H1 (cell line): ENCODE measurements at regions not wholly inside any gene's neighbourhood (a gene's known extent, or its start where the extent isn't known, plus 50 kb on each side); places are given as distances from the start of the nearest gene placed in this dataset.

ENCODE experiments used
- CTCF ChIA-PET: fragments of 300-600 bp; sonication (Branson Sonifier 250); formaldehyde crosslinking; loops from one replicate; lab custom pipeline; 2021; ENCODE audit not compliant: partially characterized antibody; lab: Charles Lee
- POLR2A ChIA-PET: fragments of 300-600 bp; sonication (Branson Sonifier 250); formaldehyde crosslinking; loops from one replicate; lab custom pipeline; 2021; ENCODE audit warnings: inconsistent platforms; ENCODE audit not compliant: partially characterized antibody; lab: Charles Lee
- DNase-seq, 2 experiments: peaks; one replicate each; pipeline versions ENCODE4 v3.0.0 to v3.0.0-alpha.2; 2010 to 2022; ENCODE audit warnings: low spot score in 2 of 2, low read depth in 1 of 2, mixed read lengths in 1 of 2
- FAIRE-seq: peaks from 2 replicates; lab custom pipeline; 2011; peaks lifted over from hg19 to GRCh38; lab: Jason Lieb, UNC
- H2AFZ ChIP-seq: 2 replicates; pipeline ENCODE4 v1.8.1; 2012; ENCODE audit warnings: low read length, inconsistent platforms
- H2AK5ac ChIP-seq: 2 replicates; pipeline ENCODE4 v1.6.1; 2013; ENCODE audit warnings: low read depth, low read length
- H2BK120ac ChIP-seq: replicated peaks from 2 replicates; pipeline ENCODE3; 2013; ENCODE audit warnings: low read depth, low read length, inconsistent platforms
- H2BK12ac ChIP-seq: 2 replicates; pipeline ENCODE4 v1.6.1; 2013; ENCODE audit warnings: low read depth, low read length
- H2BK15ac ChIP-seq: 2 replicates; pipeline ENCODE4 v1.6.1; 2013; ENCODE audit warnings: low read length
- H2BK20ac ChIP-seq: 2 replicates; pipeline ENCODE4 v1.6.1; 2013; ENCODE audit warnings: low read length
- H2BK5ac ChIP-seq: 2 replicates; pipeline ENCODE4 v1.6.1; 2013; ENCODE audit warnings: low read depth, low read length
- H3K14ac ChIP-seq: 2 replicates; pipeline ENCODE4 v1.6.1; 2013; ENCODE audit warnings: inconsistent platforms; ENCODE audit not compliant: insufficient read length
- H3K18ac ChIP-seq: 2 replicates; pipeline ENCODE4 v1.6.1; 2013; ENCODE audit warnings: low read length; ENCODE audit errors: extremely low read depth
- H3K23ac ChIP-seq: 2 replicates; pipeline ENCODE4 v1.6.1; 2013; ENCODE audit warnings: inconsistent platforms; ENCODE audit not compliant: insufficient read length
- H3K23me2 ChIP-seq: 2 replicates; pipeline ENCODE4 v1.6.1; 2013; ENCODE audit warnings: low read depth, low read length
- H3K27ac ChIP-seq: 2 replicates; pipeline ENCODE4 v1.6.1; 2011; ENCODE audit warnings: low read depth, low read length, inconsistent platforms
- H3K27me3 ChIP-seq, 4 experiments: replicated peaks in 1 of 4; 1 replicate in 1 of 4; 2 replicates in 3 of 4; pipeline versions ENCODE4 v1.6.1 to v1.8.1; 2011 to 2013; ENCODE audit warnings: low read length in 3 of 4, mild to moderate bottlenecking in 3 of 4, inconsistent platforms in 2 of 4, mixed read lengths in 2 of 4, moderate library complexity in 1 of 4; ENCODE audit not compliant: control insufficient read depth in 3 of 4, insufficient read depth in 3 of 4; ENCODE audit errors: extremely low read depth in 1 of 4
- H3K36me3 ChIP-seq, 4 experiments: 2 replicates each; pipeline versions ENCODE4 v1.6.1 to v1.8.1; 2011 to 2013; ENCODE audit warnings: mild to moderate bottlenecking in 4 of 4, low read length in 3 of 4, moderate library complexity in 2 of 4, control low read depth in 1 of 4, inconsistent platforms in 1 of 4; ENCODE audit not compliant: insufficient read depth in 4 of 4, control insufficient read depth in 2 of 4
- H3K4ac ChIP-seq: replicated peaks from 2 replicates; pipeline ENCODE3; 2013; ENCODE audit warnings: low read length, low read depth, mixed read lengths, inconsistent platforms; ENCODE audit not compliant: insufficient read length
- H3K4me1 ChIP-seq, 4 experiments: replicated peaks in 1 of 4; 1 replicate in 1 of 4; 2 replicates in 3 of 4; pipeline versions ENCODE4 v1.6.1 to v1.8.1; 2011 to 2013; ENCODE audit warnings: low read length in 3 of 4, inconsistent platforms in 2 of 4, mixed read lengths in 1 of 4; ENCODE audit not compliant: insufficient read depth in 4 of 4, control insufficient read depth in 3 of 4
- H3K4me2 ChIP-seq, 2 experiments: 2 replicates each; pipeline versions ENCODE4 v1.6.1 to v1.8.1; 2011 to 2013; ENCODE audit warnings: low read depth in 2 of 2, low read length in 2 of 2, control low read depth in 1 of 2, inconsistent platforms in 1 of 2, mild to moderate bottlenecking in 1 of 2; ENCODE audit not compliant: insufficient read depth in 1 of 2
- H3K4me3 ChIP-seq, 4 experiments: fragments of 200-600, 300-600 bp in 1 of 4; sonication (generic), shearing (Covaris generic), sonication (Bioruptor Twin) in 1 of 4; 2 replicates each; pipeline versions ENCODE4 v1.5.1 to v1.8.1; 2011 to 2016; ENCODE audit warnings: low read length in 4 of 4, low read depth in 3 of 4, control low read depth in 2 of 4, inconsistent platforms in 2 of 4, mild to moderate bottlenecking in 2 of 4, mixed read lengths in 1 of 4, moderate library complexity in 1 of 4; ENCODE audit not compliant: insufficient read depth in 2 of 4; ENCODE audit errors: extremely low read depth in 1 of 4
- H3K56ac ChIP-seq: replicated peaks from 2 replicates; pipeline ENCODE3; 2013; ENCODE audit warnings: low read depth, mild to moderate bottlenecking, mixed read lengths, low read length, inconsistent platforms; ENCODE audit not compliant: insufficient read length
- H3K79me1 ChIP-seq: 2 replicates; pipeline ENCODE4 v1.6.1; 2013; ENCODE audit warnings: low read depth, low read length, control low read depth
- H3K79me2 ChIP-seq, 2 experiments: 2 replicates each; pipeline versions ENCODE4 v1.6.1 to v1.8.1; 2012 to 2013; ENCODE audit warnings: low read length in 2 of 2, mild to moderate bottlenecking in 2 of 2, inconsistent platforms in 1 of 2; ENCODE audit not compliant: insufficient read depth in 2 of 2, control insufficient read depth in 1 of 2
- H3K9ac ChIP-seq, 4 experiments: replicated peaks in 1 of 4; 1 replicate in 1 of 4; 2 replicates in 3 of 4; pipeline versions ENCODE4 v1.6.1 to v1.8.1; 2011 to 2013; ENCODE audit warnings: low read depth in 3 of 4, low read length in 3 of 4, control low read depth in 2 of 4, mild to moderate bottlenecking in 2 of 4, moderate library complexity in 2 of 4, inconsistent platforms in 1 of 4; ENCODE audit errors: extremely low read depth in 1 of 4
- H3K9me3 ChIP-seq, 2 experiments: 2 replicates each; pipeline versions ENCODE4 v1.6.1 to v1.8.1; 2012 to 2013; ENCODE audit warnings: mild to moderate bottlenecking in 2 of 2, moderate library complexity in 2 of 2, control low read depth in 1 of 2, inconsistent platforms in 1 of 2, low read depth in 1 of 2, low read length in 1 of 2, mixed read lengths in 1 of 2; ENCODE audit not compliant: insufficient read depth in 2 of 2
- H4K20me1 ChIP-seq, 2 experiments: replicated peaks in 1 of 2; 2 replicates each; pipeline versions ENCODE3 to v1.8.1; 2011 to 2013; ENCODE audit warnings: inconsistent platforms in 2 of 2, low read length in 2 of 2, mild to moderate bottlenecking in 1 of 2; ENCODE audit not compliant: insufficient read depth in 2 of 2, control insufficient read depth in 1 of 2
- H4K5ac ChIP-seq: 2 replicates; pipeline ENCODE4 v1.6.1; 2013; ENCODE audit warnings: low read length, low read depth, mixed read lengths, inconsistent platforms; ENCODE audit not compliant: insufficient read length
- H4K8ac ChIP-seq: 2 replicates; pipeline ENCODE4 v1.8.0; 2013; ENCODE audit warnings: mild to moderate bottlenecking, moderate library complexity, low read length, inconsistent platforms; ENCODE audit not compliant: insufficient read depth; ENCODE audit errors: extremely low read depth
- H4K91ac ChIP-seq: replicated peaks from 2 replicates; pipeline ENCODE3; 2013; ENCODE audit warnings: low read length, mixed read lengths, inconsistent platforms; ENCODE audit not compliant: insufficient read length
- EGR1 ChIP-seq: IDR thresholded peaks from 2 replicates; pipeline ENCODE4 v1.6.1; 2011; ENCODE audit warnings: low read depth, low read length, borderline replicate concordance
- FOSL1 ChIP-seq: IDR thresholded peaks from 2 replicates; pipeline ENCODE4 v1.6.1; 2011; ENCODE audit warnings: mild to moderate bottlenecking, low read depth, low read length, moderate library complexity; ENCODE audit not compliant: insufficient read depth
- JUN ChIP-seq: IDR thresholded peaks from 2 replicates; pipeline ENCODE4 v1.6.1; 2011; ENCODE audit warnings: low read depth, mild to moderate bottlenecking, improper control_type of control experiment, low read length
- PHF8 ChIP-seq: fragments of 200-600 bp; sonication (generic); conservative IDR thresholded peaks from 2 replicates; pipeline ENCODE4 v1.7.1; 2012; ENCODE audit warnings: low read depth, mild to moderate bottlenecking, inconsistent platforms, low read length, moderate library complexity
- POLR2A ChIP-seq, 2 experiments: IDR thresholded peaks; 1 replicate in 1 of 2; 2 replicates in 1 of 2; pipeline ENCODE4 v1.6.1; 2011; ENCODE audit warnings: low read depth in 2 of 2, low read length in 2 of 2, mild to moderate bottlenecking in 2 of 2; ENCODE audit errors: control extremely low read depth in 1 of 2
- POU5F1 ChIP-seq: IDR thresholded peaks from 2 replicates; pipeline ENCODE4 v1.6.1; 2011; ENCODE audit warnings: low read depth, mild to moderate bottlenecking, low read length, moderate library complexity
- RXRA ChIP-seq: IDR thresholded peaks from 2 replicates; pipeline ENCODE4 v1.6.1; 2011; ENCODE audit warnings: low read depth, mild to moderate bottlenecking, low read length, moderate library complexity; ENCODE audit not compliant: insufficient read depth
- SUZ12 ChIP-seq: fragments of 200-600 bp; sonication (generic); IDR thresholded peaks from 2 replicates; pipeline ENCODE4 v1.6.1; 2012; ENCODE audit warnings: mild to moderate bottlenecking, inconsistent platforms, low read length, moderate library complexity, mixed read lengths
- ZNF274 ChIP-seq: IDR thresholded peaks from 2 replicates; pipeline ENCODE4 v1.7.0; 2012; ENCODE audit warnings: low read length, borderline replicate concordance; ENCODE audit errors: extremely low read depth
- WGBS, 2 experiments: shearing (Covaris generic) in 1 of 2; methylation state at CpG; one replicate each; pipeline versions ENCODE4 v1.1.6 to v1.1.7; 2013 to 2015; ENCODE audit warnings: low lambda C conversion rate in 2 of 2, mixed read lengths in 2 of 2, inconsistent platforms in 1 of 2, low coverage in 1 of 2, missing lambda C conversion rate in 1 of 2; ENCODE audit not compliant: insufficient replicate concordance in 2 of 2, insufficient coverage in 1 of 2, insufficient read length in 1 of 2; ENCODE audit errors: extremely low coverage in 1 of 2, missing lambda C conversion rate in 1 of 2; 5-methylcytosine and 5-hydroxymethylcytosine counted together

DNA sequence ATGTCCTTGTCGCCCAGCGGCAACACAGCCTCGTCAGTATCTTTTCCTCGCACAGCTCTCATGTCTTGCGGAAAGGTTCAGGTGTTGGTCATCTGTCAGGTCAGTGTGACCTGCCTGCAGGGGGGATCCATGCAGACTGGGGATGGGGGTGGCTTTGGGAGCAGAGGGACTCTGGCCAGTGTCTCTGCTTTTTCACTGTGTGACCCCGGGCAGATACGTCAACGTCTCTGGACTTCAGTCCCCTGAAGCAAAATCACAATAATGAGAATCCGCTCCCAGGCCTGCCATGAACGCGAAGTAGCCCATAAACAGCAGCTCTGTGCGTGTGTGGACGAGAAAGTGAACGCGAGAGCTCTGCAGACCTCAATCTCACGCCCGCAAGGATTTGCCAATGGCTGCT, 75.7 kb upstream of the FCN1 start:
- Histone ChIP-seq H3K23ac (no peak overlapping the region), H2BK20ac (no peak overlapping the region), H3K36me3 (no peaks in the 10 kb centered on the region), H4K8ac (no peak overlapping the region), H3K56ac (no peak overlapping the region), H4K91ac (no peak overlapping the region), H4K20me1 (no peaks in the 10 kb centered on the region), H3K27ac (no peak overlapping the region), H2BK12ac (no peak overlapping the region; the same call in 1 of the 2 replicates), H2AK5ac (no peak overlapping the region), H3K4ac (no peak overlapping the region), H3K27me3 (no peaks in the 10 kb centered on the region; a peak in 1 of 7 replicates), H2BK120ac (no peak overlapping the region), H2BK15ac (no peak overlapping the region), H3K79me1 (no peaks in the 10 kb centered on the region), H3K14ac (no peak overlapping the region), H4K5ac (no peak overlapping the region), H3K18ac (no peak overlapping the region), H3K79me2 (no peaks in the 10 kb centered on the region), H3K4me1 (peaks cover 0 to 2% (median 0%) of the 10 kb centered on the region in 4 experiments; a peak in 3 of 7 replicates), H3K23me2 (no peaks in the 10 kb centered on the region), H2BK5ac (no peak overlapping the region), H3K4me2 (no peak overlapping the region), H2AFZ (no peak overlapping the region), H3K4me3 (no peak overlapping the region), H3K9me3 (peaks cover 7 to 21% of the 10 kb centered on the region in 2 experiments; a peak in 3 of 4 replicates), H3K9ac (no peak overlapping the region)
- DNase-seq (no peak), FAIRE-seq (no peak)
- CTCF ChIA-PET: interaction anchor here (1.1 to 1.7 kb wide), 3 partner anchors 10 to 215 kb away, joined by 3 to 9 read pairs (median 4); no protein-coding TSS in a partner anchor
- POLR2A ChIA-PET: interaction anchor here (0.8 kb wide), 1 partner anchor 20 kb away, joined by 3 read pairs; no protein-coding TSS in a partner anchor
- 87% methylated on average over 17 of the region's 17 CpGs; no CpG with 5 or more reads in 1 of the 2 experiments for WGBS, 2 experiments
- TF ChIP-seq POLR2A (IDR thresholded peaks at IDR 0.05; ENCODE audit: control extremely low read depth in 1 of 2, low read depth in 2 of 2, low read length in 2 of 2): no peak
- no peak for TF ChIP-seq RXRA
- TF ChIP-seq FOSL1: no peak
- TF ChIP-seq JUN: no peak
- TF ChIP-seq POU5F1: no peak
- TF ChIP-seq PHF8: no peak
- TF ChIP-seq ZNF274: no peak
- TF ChIP-seq EGR1: no peak
- TF ChIP-seq SUZ12: no peak
